Gastrocnemius medialis (tissue), 4 donors: ENCODE measurements at regions not wholly inside any gene's neighbourhood (a gene's known extent, or its start where the extent isn't known, plus 50 kb on each side); places are given as distances from the start of the nearest gene placed in this dataset.

Source experiments
- CTCF ChIP-seq, 5 experiments: fragments of 450-650 bp in 3 of 5; fragments of 200-600 bp in 2 of 5; sonication (generic) in 2 of 5; IDR thresholded peaks in 4 of 5; conservative IDR thresholded peaks in 1 of 5; 1 replicate in 4 of 5; 2 replicates in 1 of 5; pipeline ENCODE4 v1.5.1; 2016 to 2019; ENCODE audit warnings: antibody characterized with exemption in 5 of 5, mild to moderate bottlenecking in 3 of 5, moderate library complexity in 3 of 5
- POLR2A ChIP-seq, 2 donors: fragments of 450-650 bp; IDR thresholded peaks; one replicate each; pipeline ENCODE4 v1.6.1; 2017; ENCODE audit warnings: antibody characterized with exemption in 2 of 2, mild to moderate bottlenecking in 2 of 2, moderate library complexity in 2 of 2

GRCh38 chrX:85570496-85570895, 191.0 kb upstream of the POF1B start:
- TF ChIP-seq CTCF (IDR thresholded peaks at IDR 0.05 in 4 of 5, conservative IDR thresholded peaks at IDR 0.05 in 1 of 5) (no peak), POLR2A (IDR thresholded peaks at IDR 0.05) (no peak)
